K562 (cell line): ENCODE measurements at regions not wholly inside any gene's neighbourhood (a gene's known extent, or its start where the extent isn't known, plus 50 kb on each side); places are given as distances from the start of the nearest gene placed in this dataset.

Experiments
- ARID1B ChIP-seq: fragments of 450-650 bp; IDR thresholded peaks from 2 replicates; pipeline ENCODE4 v1.6.1; 2016; ENCODE audit warnings: antibody characterized with exemption, mild to moderate bottlenecking, inconsistent platforms
- KDM1A ChIP-seq, 2 experiments: fragments of 450-650 bp; IDR thresholded peaks; 2 replicates each; pipeline ENCODE4 v1.6.1; 2016; ENCODE audit warnings: mild to moderate bottlenecking in 2 of 2
- POLR2A ChIP-seq: fragments of 450-650 bp; conservative IDR thresholded peaks from 2 replicates; pipeline ENCODE4 v1.6.1; 2016
- ZKSCAN8 ChIP-seq: fragments of 200-800 bp; sonication (Bioruptor generic); IDR thresholded peaks from 2 replicates; pipeline ENCODE4 v1.6.1; 2016; ENCODE audit warnings: missing genetic modification characterization, missing compliant biosample characterization

- TF ChIP-seq ARID1B (no peak), ZKSCAN8 (CRISPR knock-in tag) (no peak), POLR2A (no peak), KDM1A (IDR thresholded peaks at IDR 0.05) (no peak)
Measured at GRCh38 chr2:51553476-51553875, 521.5 kb upstream of the NRXN1 start.
